ENCODE measurements at regions not wholly inside any gene's neighbourhood (a gene's known extent, or its start where the extent isn't known, plus 50 kb on each side); places are given as distances from the start of the nearest gene placed in this dataset.

- no peaks in the 10 kb centered on the region for H3K36me3 ChIP-seq
- in situ Hi-C loops (cut with MboI; ENCODE audit: low sequenced_read_pairs in 4 of 4) = no loop called here
- DNase-seq = no peak
- no peaks in the 10 kb centered on the region for H3K4me1 ChIP-seq
- H3K9me3 ChIP-seq = no peaks in the 10 kb centered on the region
- TF ChIP-seq POLR2A (IDR thresholded peaks at IDR 0.05) = no peak
- TF ChIP-seq CTCF (IDR thresholded peaks at IDR 0.05 in 4 of 5, conservative IDR thresholded peaks at IDR 0.05 in 1 of 5) = no peak
- no peak overlapping the region for H3K27ac ChIP-seq
- intact Hi-C loops (cut with DNase I; ENCODE audit: low total_unique reads) = no loop called here
- no peaks in the 10 kb centered on the region for H3K27me3 ChIP-seq
- H3K4me3 ChIP-seq = no peak overlapping the region
- ATAC-seq = no peak
These were observed 306.2 kb upstream of the RIOK2 start for GRCh38 chr5:97489010-97489840.

GRCh38 chr5:97494465-97494864 lies 311.4 kb upstream of the RIOK2 start:
- Histone ChIP-seq H3K9me3 (no peaks in the 10 kb centered on the region), H3K4me1 (no peaks in the 10 kb centered on the region), H3K4me3 (no peak overlapping the region), H3K27me3 (no peaks in the 10 kb centered on the region), H3K27ac (no peak overlapping the region), H3K36me3 (no peaks in the 10 kb centered on the region)
- in situ Hi-C loops (cut with MboI; ENCODE audit: low sequenced_read_pairs in 4 of 4) = no loop called here
- intact Hi-C loops (cut with DNase I; ENCODE audit: low total_unique reads) = no loop called here
- TF ChIP-seq POLR2A (IDR thresholded peaks at IDR 0.05) (no peak), CTCF (IDR thresholded peaks at IDR 0.05 in 4 of 5, conservative IDR thresholded peaks at IDR 0.05 in 1 of 5) (no peak)
- no peak for ATAC-seq
- DNase-seq = no peak

- intact Hi-C loops (cut with DNase I; ENCODE audit: low total_unique reads) = no loop called here
- TF ChIP-seq CTCF (IDR thresholded peaks at IDR 0.05 in 4 of 5, conservative IDR thresholded peaks at IDR 0.05 in 1 of 5) (no peak), POLR2A (IDR thresholded peaks at IDR 0.05) (no peak)
- in situ Hi-C loops (cut with MboI; ENCODE audit: low sequenced_read_pairs in 4 of 4) = no loop called here
- Histone ChIP-seq H3K27me3 (no peaks in the 10 kb centered on the region), H3K9me3 (no peaks in the 10 kb centered on the region), H3K36me3 (no peaks in the 10 kb centered on the region), H3K4me3 (no peak overlapping the region), H3K4me1 (no peaks in the 10 kb centered on the region), H3K27ac (no peak overlapping the region)
- DNase-seq = no peak
- no peak for ATAC-seq
These were observed 312.3 kb upstream of the RIOK2 start for GRCh38 chr5:97495301-97495700.

GRCh38 chr5:97496037-97496436 lies 313.0 kb upstream of the RIOK2 start:
- intact Hi-C loops (cut with DNase I; ENCODE audit: low total_unique reads) = no loop called here
- TF ChIP-seq POLR2A (IDR thresholded peaks at IDR 0.05) (no peak), CTCF (IDR thresholded peaks at IDR 0.05 in 4 of 5, conservative IDR thresholded peaks at IDR 0.05 in 1 of 5) (no peak)
- Histone ChIP-seq H3K27ac (no peak overlapping the region), H3K4me3 (no peak overlapping the region), H3K9me3 (no peaks in the 10 kb centered on the region), H3K27me3 (no peaks in the 10 kb centered on the region), H3K36me3 (no peaks in the 10 kb centered on the region), H3K4me1 (no peaks in the 10 kb centered on the region)
- DNase-seq (no peak), ATAC-seq (no peak)
- in situ Hi-C loops (cut with MboI; ENCODE audit: low sequenced_read_pairs in 4 of 4) = no loop called here

DNA sequence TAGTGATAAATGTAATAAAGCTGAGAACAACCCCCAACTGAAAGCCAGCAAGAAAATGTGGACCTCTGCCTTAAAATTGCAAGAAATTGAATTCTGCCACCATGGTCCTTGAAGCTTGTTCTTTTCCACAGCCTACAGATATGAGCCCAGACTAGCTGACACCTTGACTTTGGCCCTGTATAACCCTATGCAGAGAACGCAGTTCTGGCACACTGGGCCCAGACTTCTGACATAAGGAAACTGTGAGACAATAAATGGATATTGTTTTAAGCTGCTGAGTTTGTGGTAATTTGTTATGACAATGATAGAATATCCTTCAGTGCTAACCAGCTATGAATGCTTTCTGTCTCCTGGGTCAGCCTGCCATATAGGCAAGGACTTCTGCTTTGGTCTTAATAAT lies 315.6 kb upstream of the RIOK2 start:
- no peaks in the 10 kb centered on the region for H3K36me3 ChIP-seq
- no peak overlapping the region for H3K4me3 ChIP-seq
- H3K27me3 ChIP-seq = no peaks in the 10 kb centered on the region
- DNase-seq (no peak), ATAC-seq (no peak)
- TF ChIP-seq POLR2A (IDR thresholded peaks at IDR 0.05) = no peak
- TF ChIP-seq CTCF (IDR thresholded peaks at IDR 0.05 in 4 of 5, conservative IDR thresholded peaks at IDR 0.05 in 1 of 5) = no peak
- H3K4me1 ChIP-seq = no peaks in the 10 kb centered on the region
- H3K9me3 ChIP-seq = no peaks in the 10 kb centered on the region
- intact Hi-C loops (cut with DNase I; ENCODE audit: low total_unique reads) = no loop called here
- in situ Hi-C loops (cut with MboI; ENCODE audit: low sequenced_read_pairs in 4 of 4) = no loop called here
- no peak overlapping the region for H3K27ac ChIP-seq

Data from gastrocnemius medialis (tissue), 4 donors.